Stimulated activated naive CD8-positive, alpha-beta T cell treated with anti-CD3 and anti-CD28 coated beads, Interleukin-15, amount 100 ng/mL, for 72 hours (primary cell): ENCODE measurements at regions not wholly inside any gene's neighbourhood (a gene's known extent, or its start where the extent isn't known, plus 50 kb on each side); places are given as distances from the start of the nearest gene placed in this dataset.
A peak's percentile ranks its signal among the peaks of the same experiment; 100 is the strongest.

Source experiments
- ATAC-seq: fragments of 150-1000 bp; cut with Tn5 transposase; 2 replicates; pipeline ENCODE4 v1.10.0; 2021; ENCODE audit warnings: mild to moderate bottlenecking, moderate library complexity
- DNase-seq, 2 donors: peaks; one replicate each; pipeline ENCODE4 v3.0.0; 2021 to 2022
- H3K27ac Mint-ChIP-seq, 2 donors: one replicate each; pipeline ENCODE4 v1.8.0; 2022; ENCODE audit warnings: mild to moderate bottlenecking in 2 of 2, mixed read lengths in 2 of 2, moderate library complexity in 2 of 2
- H3K27me3 Mint-ChIP-seq: one replicate; pipeline ENCODE4 v1.8.0; 2022; ENCODE audit warnings: mixed read lengths
- H3K4me1 Mint-ChIP-seq: one replicate; pipeline ENCODE4 v1.8.0; 2022; ENCODE audit warnings: mild to moderate bottlenecking, mixed read lengths
- H3K4me3 Mint-ChIP-seq, 2 donors: one replicate each; pipeline ENCODE4 v1.8.0; 2022; ENCODE audit warnings: mild to moderate bottlenecking in 2 of 2, mixed read lengths in 2 of 2, moderate library complexity in 1 of 2
- H3K9me3 Mint-ChIP-seq, 2 donors: one replicate each; pipeline ENCODE4 v1.8.0; 2022; ENCODE audit warnings: mixed read lengths in 2 of 2

DNA sequence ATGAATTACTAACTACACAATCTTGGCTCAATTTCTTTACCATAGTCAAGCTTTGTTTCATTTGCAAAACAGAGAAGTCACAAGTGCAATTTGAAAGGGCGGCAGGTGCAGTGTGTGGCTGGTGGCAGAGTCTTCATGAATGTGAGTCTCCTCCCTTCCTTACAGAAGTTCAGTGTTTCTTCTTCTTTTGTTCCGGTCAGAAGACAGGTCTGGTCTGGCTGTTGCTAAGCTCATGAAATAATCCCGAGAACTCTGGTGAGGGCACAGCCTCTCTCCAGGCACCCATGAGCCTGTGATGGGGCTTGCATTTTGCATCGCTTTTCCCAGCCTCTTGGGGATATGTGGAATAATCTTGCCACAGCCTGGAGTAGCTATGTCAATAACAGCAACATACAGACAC is 824.8 kb upstream of the SALL3 start:
- Mint-ChIP-seq H3K27ac (no peak overlapping the region), H3K9me3 (peaks cover 7 to 8% of the 10 kb centered on the region in 2 donors), H3K4me1 (no peaks in the 10 kb centered on the region), H3K27me3 (no peaks in the 10 kb centered on the region), H3K4me3 (no peak overlapping the region)
- ATAC-seq (peak; percentile 11), DNase-seq (no peak)

DNA sequence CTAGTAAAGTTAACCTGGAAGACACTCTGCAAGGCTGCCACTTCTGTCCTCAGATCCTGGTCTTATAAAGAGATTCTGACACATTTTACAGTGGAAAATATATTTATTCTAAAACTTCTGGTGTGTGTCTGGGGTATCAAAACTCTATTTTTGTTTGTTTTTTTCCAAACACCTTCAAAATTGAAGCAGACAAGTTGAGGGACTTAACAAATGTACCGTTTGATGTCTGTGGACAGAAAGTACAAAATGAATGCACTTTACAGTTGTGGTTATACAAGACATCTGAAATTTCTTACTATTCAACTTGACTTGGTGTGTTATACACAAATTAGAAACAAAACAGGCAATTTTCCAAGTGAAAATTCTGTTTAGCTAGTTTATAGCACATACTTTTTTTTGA is 823.2 kb upstream of the SALL3 start:
- ATAC-seq = no peak
- no peaks in the 10 kb centered on the region for H3K4me1 Mint-ChIP-seq
- H3K27me3 Mint-ChIP-seq = no peaks in the 10 kb centered on the region
- no peak for DNase-seq
- H3K27ac Mint-ChIP-seq = no peak overlapping the region
- H3K9me3 Mint-ChIP-seq = peaks cover 7 to 8% of the 10 kb centered on the region in 2 donors
- no peak overlapping the region for H3K4me3 Mint-ChIP-seq

DNA sequence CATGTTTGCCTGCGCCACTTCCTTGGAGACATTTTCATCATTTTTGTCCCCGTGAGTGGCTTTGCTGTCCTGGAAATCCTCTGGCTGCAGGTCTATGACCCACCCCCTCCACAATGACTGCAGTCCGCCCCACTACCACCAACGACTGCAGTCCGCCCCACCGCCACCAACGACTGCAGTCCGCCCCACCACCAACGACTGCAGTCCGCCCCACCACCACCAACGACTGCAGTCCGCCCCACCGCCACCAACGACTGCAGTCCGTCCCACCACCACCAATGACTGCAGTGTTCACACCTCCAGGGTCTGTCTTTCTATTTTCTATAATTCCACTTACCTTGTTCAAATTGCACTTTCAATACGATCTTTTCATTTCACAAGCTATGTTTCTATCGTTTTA is 820.7 kb upstream of the SALL3 start:
- DNase-seq (no peak), ATAC-seq (no peak)
- H3K27ac Mint-ChIP-seq = no peak overlapping the region
- peaks cover 7 to 8% of the 10 kb centered on the region in 2 donors for H3K9me3 Mint-ChIP-seq
- no peak overlapping the region for H3K4me3 Mint-ChIP-seq
- no peaks in the 10 kb centered on the region for H3K27me3 Mint-ChIP-seq
- H3K4me1 Mint-ChIP-seq = no peaks in the 10 kb centered on the region

DNA sequence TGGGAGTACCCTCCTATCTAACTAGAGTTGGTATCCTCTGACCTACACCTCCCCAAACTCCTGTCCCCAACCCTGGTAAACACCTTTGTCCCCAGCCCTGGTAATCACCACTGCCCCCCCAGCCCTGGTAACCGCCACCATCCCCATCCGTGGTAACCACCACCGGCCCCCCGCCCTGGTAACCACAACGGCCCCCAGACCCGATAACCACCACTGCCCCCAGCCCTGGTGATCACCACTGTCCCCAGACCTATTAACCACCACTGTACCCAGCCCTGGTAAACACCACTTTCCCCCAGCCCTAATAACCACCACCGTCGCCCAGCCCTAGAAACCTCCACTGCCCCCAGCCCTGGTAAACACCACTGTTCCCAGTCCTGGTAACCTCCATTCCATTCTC is 820.2 kb upstream of the SALL3 start:
- Mint-ChIP-seq H3K4me1 (no peaks in the 10 kb centered on the region), H3K27ac (no peak overlapping the region), H3K9me3 (peaks cover 7 to 8% of the 10 kb centered on the region in 2 donors), H3K4me3 (no peak overlapping the region), H3K27me3 (no peaks in the 10 kb centered on the region)
- ATAC-seq (no peak), DNase-seq (no peak)

DNA sequence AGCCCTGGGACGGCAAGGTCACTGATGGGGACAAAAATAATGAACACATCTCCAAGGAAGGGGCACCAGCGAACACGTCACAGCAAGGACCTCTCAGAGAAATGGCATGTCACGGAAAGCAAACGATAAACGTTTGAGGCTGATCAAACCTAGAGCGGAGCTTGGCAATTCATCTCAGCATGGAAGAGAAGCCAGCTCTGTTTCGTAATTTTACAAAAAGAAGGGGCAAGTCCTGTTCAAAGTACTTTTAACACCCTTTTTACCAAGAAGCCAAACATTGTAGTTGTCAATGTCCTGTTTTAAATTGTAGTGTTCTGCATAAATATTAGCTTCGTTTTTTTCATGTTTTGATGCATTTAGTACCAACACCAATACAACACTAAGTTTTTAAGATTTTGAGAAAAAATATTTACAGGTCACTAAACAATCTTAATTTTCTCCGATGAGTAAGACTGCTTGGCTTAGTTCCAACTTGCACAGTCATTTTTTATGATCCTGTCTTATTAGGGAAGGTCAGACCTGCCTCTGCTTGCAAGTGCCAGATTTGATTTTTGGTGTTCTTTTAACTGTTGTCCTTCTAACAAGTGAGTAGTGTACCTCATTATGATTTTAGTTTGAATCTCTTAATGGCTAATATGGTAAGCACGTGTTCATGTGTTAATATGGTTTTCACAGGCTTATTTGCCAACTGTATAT is 818.5 kb upstream of the SALL3 start:
- Mint-ChIP-seq H3K9me3 (peaks cover 7 to 15% of the 10 kb centered on the region in 2 donors), H3K4me1 (no peaks in the 10 kb centered on the region), H3K27me3 (peaks cover 13% of the 10 kb centered on the region), H3K27ac (no peak overlapping the region), H3K4me3 (no peak overlapping the region)
- DNase-seq (no peak), ATAC-seq (no peak)

DNA sequence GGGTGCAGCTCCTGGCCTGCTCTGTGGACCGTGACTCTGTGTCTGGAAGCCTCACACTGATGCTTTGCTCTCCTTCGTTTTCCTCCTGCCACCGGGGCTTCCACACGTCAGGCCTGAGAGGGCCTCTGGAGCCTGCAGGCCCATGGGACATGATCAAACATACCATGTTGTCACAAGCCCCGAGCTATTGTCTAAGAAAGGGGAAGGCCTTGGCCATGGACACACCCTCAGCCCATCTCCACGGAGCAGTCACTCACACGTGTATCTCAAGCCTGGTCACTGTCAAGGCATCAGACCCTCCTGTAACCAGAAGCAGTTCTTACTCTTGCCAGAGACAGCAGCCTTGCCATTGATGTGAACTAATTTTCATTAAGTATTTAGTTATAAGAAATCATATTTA is 814.1 kb upstream of the SALL3 start:
- peaks cover 13% of the 10 kb centered on the region for H3K27me3 Mint-ChIP-seq
- H3K4me1 Mint-ChIP-seq = no peaks in the 10 kb centered on the region
- no peak for ATAC-seq
- no peak for DNase-seq
- H3K27ac Mint-ChIP-seq = peak overlapping the region in 1 of 2 donors; percentile 45
- H3K4me3 Mint-ChIP-seq = no peak overlapping the region
- peaks cover 0 to 7% of the 10 kb centered on the region in 2 donors for H3K9me3 Mint-ChIP-seq

DNA sequence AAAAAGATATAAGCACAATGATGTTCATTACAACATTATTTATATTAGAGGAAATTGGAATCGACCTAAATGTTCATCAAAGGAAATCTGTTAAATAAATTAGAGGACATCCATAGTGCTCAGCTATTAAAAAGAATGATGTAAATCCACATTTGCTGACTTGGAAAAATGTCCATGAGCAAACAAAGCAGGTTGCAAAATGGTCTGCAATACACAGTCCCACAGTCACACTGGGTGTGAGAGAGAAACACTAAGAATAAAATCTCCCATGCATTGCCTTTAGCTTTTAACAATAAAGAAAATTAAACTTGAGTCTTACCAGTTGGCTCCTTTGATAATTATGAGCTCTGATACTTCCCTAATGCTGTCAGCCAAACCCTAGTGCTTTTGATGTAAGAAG is 811.1 kb upstream of the SALL3 start:
- no peaks in the 10 kb centered on the region for H3K4me1 Mint-ChIP-seq
- ATAC-seq (no peak), DNase-seq (no peak)
- peaks cover 13% of the 10 kb centered on the region for H3K27me3 Mint-ChIP-seq
- peaks cover 0 to 7% of the 10 kb centered on the region in 2 donors for H3K9me3 Mint-ChIP-seq
- H3K4me3 Mint-ChIP-seq = no peak overlapping the region
- H3K27ac Mint-ChIP-seq = no peak overlapping the region

DNA sequence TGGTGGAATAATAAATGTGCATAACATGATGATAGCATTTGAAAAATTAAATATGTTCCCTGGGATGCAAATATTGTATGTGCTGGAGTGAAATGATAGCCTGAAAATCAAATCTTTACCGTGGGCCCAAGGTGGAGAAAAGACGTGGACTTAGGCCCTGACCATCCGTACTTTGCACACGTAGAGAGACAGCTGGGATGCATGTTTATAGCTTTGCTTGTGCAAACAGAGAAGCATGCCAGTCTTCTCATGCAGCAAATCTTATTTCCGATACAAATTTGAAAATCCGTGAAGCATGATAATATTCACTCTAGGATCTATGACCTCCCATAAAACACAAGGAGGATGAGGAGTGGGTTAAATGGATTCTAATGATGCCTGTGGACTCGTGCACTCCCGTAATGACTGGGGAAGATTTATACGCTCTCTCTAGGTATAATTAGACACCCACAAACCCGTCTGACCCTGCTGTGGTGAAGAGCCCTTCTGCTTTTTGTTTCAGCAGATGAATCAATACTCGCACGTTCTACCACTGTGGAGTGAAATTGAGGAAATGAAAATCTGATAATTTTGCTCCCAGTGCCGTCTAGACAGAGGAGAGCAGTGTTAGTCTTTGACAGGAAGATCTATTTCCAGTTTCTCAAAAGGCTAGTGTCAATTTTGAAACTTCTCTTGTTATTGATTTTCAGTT is 810.3 kb upstream of the SALL3 start:
- Mint-ChIP-seq H3K9me3 (peaks cover 0 to 7% of the 10 kb centered on the region in 2 donors), H3K27me3 (peaks cover 14% of the 10 kb centered on the region), H3K4me1 (no peaks in the 10 kb centered on the region), H3K4me3 (no peak overlapping the region), H3K27ac (no peak overlapping the region)
- ATAC-seq = no peak
- no peak for DNase-seq

DNA sequence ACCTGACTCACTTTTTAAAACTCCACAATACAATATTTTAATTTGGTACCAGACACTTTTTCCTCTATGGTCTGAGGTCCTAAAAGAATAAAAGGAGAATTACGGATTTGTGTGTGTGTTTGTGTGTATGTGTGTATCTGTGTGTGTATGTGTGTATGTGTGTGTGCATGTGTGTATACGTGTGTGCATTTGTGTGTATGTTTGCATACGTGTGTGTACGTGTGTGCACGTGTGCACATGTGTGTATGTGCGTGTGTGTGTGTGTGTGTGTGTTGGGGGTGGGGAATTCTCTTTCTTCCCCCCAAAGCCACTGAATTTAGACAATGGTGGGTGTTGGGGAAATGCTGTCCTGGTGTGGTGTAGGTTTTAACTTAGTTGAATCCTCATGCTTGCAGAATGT is 807.7 kb upstream of the SALL3 start:
- no peak overlapping the region for H3K4me3 Mint-ChIP-seq
- no peaks in the 10 kb centered on the region for H3K4me1 Mint-ChIP-seq
- peaks cover 0 to 12% of the 10 kb centered on the region in 2 donors for H3K9me3 Mint-ChIP-seq
- H3K27ac Mint-ChIP-seq = no peak overlapping the region
- peaks cover 9% of the 10 kb centered on the region for H3K27me3 Mint-ChIP-seq
- ATAC-seq (no peak), DNase-seq (no peak)

DNA sequence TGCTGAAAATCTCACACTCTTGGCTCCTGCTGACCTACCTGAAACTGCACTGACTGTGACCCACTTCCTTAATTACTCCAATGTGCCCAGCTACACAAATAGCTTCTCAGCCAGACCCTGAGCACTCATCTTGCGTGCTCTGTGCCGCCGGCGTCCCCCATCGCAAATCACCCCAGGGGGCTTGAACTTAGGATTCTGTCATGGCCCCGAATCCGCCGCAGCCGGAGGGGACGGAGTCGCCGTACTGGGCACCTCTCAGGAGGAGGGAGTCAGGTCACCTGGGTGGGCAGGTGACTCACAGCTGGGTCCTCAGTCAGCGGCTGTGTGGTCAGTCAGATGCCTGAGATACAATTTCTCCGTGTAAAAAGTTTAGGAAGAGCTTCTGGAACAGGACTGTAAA is 804.9 kb upstream of the SALL3 start:
- H3K27me3 Mint-ChIP-seq = peaks cover 9% of the 10 kb centered on the region
- no peak for ATAC-seq
- peaks cover 0 to 12% of the 10 kb centered on the region in 2 donors for H3K9me3 Mint-ChIP-seq
- DNase-seq = no peak
- H3K4me1 Mint-ChIP-seq = no peaks in the 10 kb centered on the region
- H3K4me3 Mint-ChIP-seq = no peak overlapping the region
- H3K27ac Mint-ChIP-seq = no peak overlapping the region

DNA sequence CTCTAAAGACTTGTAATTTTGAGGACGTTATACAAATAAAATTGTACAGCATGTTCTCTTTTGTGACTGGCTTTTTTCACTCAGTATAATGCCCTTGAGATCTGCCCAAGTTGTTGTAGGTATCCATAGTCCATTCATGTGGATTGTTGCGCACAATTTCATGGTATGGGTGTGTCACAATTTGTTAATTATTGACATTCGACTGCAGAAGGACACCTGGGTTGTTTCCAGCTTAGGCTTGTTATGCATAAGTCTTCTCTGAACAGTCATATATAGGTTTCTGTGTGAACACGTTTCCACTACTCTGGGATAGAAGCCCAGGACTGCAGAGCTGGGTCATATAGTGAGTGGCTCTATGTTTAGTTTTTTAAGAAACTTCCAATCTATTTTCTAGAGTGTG is 800.8 kb upstream of the SALL3 start:
- no peak for ATAC-seq
- H3K4me1 Mint-ChIP-seq = no peaks in the 10 kb centered on the region
- no peak overlapping the region for H3K4me3 Mint-ChIP-seq
- H3K9me3 Mint-ChIP-seq = peaks cover 19 to 32% of the 10 kb centered on the region in 2 donors
- H3K27ac Mint-ChIP-seq = no peak overlapping the region
- peaks cover 9% of the 10 kb centered on the region for H3K27me3 Mint-ChIP-seq
- DNase-seq = no peak

DNA sequence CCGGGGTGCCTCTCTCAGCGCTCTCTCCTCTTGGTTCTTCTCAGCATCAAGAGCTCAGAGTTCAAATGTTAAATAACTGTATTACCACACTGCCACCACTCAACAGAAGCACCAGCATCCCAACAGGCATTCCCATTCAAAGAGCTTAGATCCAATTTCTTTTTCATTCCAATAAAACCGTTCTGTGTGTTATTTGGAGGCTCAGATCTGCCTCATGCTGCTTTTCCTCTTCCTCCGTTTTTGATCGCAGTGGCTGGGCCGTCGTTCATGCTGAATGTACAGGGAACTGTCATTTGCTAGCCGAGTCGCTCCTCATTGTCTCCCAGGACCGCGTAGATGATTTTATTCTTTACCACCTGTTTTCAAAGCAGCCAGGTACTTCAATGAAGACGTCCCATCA is 798.9 kb upstream of the SALL3 start:
- no peaks in the 10 kb centered on the region for H3K4me1 Mint-ChIP-seq

DNA sequence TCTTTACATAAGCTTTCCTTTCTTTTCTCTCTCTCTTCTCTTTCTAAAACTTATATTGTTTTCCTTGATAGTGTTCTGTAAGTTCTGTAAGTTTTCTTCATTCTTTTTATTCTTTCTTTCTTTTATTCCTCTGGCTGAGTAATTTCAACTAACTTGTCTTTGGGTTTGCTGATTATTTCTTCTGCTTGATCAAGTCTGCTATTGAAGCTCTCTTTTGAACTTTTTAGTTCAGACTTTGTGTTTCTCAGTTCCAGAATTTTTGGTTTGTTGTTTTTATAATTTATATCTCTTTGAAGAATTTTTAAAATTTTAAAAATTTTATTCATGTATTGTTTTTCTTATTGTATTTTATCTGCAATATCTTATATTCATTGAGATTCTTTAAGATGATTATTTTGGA is 795.8 kb upstream of the SALL3 start:
- H3K4me1 Mint-ChIP-seq = no peaks in the 10 kb centered on the region
- peaks cover 21 to 23% of the 10 kb centered on the region in 2 donors for H3K9me3 Mint-ChIP-seq
- DNase-seq (no peak), ATAC-seq (no peak)
- no peak overlapping the region for H3K27ac Mint-ChIP-seq
- H3K27me3 Mint-ChIP-seq = no peaks in the 10 kb centered on the region
- H3K4me3 Mint-ChIP-seq = no peak overlapping the region

More for the DNA sequence above, 798.9 kb upstream of the SALL3 start:
- no peak for DNase-seq
- peaks cover 21 to 28% of the 10 kb centered on the region in 2 donors for H3K9me3 Mint-ChIP-seq
- no peak overlapping the region for H3K27ac Mint-ChIP-seq
- H3K27me3 Mint-ChIP-seq = no peaks in the 10 kb centered on the region
- no peak overlapping the region for H3K4me3 Mint-ChIP-seq
- no peak for ATAC-seq

DNA sequence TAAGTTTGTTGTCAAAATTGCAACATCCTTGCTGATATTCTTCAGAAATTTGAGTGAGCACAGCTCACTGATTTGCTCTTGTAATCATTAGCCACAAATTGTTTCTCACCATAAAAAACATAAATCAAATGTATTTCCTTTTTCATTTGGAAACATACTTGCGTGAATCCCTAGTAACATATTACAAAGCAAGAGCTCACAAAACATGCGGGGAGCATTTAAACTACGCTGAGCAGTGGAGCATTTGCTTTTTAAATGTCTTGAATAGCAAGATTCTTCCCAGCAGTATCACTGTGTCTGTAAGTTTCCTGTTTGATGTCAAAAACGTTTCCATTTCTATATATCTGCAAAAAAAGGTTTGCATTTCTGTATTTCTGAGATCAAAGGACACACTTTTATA is 788.3 kb upstream of the SALL3 start:
- no peak for ATAC-seq
- no peak for DNase-seq
- no peaks in the 10 kb centered on the region for H3K4me1 Mint-ChIP-seq
- H3K9me3 Mint-ChIP-seq = no peaks in the 10 kb centered on the region
- no peaks in the 10 kb centered on the region for H3K27me3 Mint-ChIP-seq
- no peak overlapping the region for H3K4me3 Mint-ChIP-seq
- H3K27ac Mint-ChIP-seq = no peak overlapping the region

DNA sequence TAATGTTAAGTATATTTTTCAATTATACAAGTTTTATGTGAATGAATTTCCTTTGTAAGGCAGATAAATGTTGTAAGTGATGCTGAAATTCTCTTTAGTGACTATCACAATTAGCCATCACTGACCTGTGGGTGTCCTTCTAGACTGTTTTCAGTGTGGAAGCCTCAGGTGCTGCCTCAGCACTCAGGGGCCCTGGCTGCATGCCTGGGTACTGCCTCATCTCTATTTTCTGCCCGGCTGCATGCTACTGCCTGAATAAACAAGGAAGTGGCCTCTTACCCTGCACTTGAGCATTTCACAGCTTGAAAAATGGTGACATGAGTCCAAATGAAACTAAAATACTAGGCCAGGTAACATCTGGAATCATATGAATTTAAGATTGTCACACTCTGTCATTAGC is 787.6 kb upstream of the SALL3 start:
- no peak overlapping the region for H3K4me3 Mint-ChIP-seq
- H3K9me3 Mint-ChIP-seq = no peaks in the 10 kb centered on the region
- no peak overlapping the region for H3K27ac Mint-ChIP-seq
- no peak for DNase-seq
- H3K27me3 Mint-ChIP-seq = no peaks in the 10 kb centered on the region
- H3K4me1 Mint-ChIP-seq = no peaks in the 10 kb centered on the region
- ATAC-seq = no peak

DNA sequence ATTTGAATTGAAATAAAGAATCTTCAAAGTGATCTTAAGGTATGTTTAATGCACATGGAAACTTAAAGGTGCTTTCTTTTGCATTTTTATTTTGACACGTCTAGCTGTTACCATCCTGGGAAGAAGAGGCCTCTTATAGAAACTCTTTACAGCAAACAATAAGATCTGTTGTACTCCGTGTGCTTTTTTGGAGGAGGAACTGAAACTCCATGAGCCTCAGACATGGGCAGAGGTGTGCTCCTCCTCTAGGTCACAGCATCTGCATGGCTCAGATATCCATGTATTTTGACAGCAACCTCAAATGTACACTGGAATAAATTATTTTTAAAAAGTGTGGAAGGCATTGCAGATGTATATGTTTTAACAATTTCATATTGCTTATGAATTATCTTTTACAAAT is 783.3 kb upstream of the SALL3 start:
- H3K4me3 Mint-ChIP-seq = no peak overlapping the region
- no peaks in the 10 kb centered on the region for H3K27me3 Mint-ChIP-seq
- ATAC-seq (no peak), DNase-seq (no peak)
- H3K4me1 Mint-ChIP-seq = no peaks in the 10 kb centered on the region
- H3K27ac Mint-ChIP-seq = no peak overlapping the region
- peaks cover 8 to 9% of the 10 kb centered on the region in 2 donors for H3K9me3 Mint-ChIP-seq

DNA sequence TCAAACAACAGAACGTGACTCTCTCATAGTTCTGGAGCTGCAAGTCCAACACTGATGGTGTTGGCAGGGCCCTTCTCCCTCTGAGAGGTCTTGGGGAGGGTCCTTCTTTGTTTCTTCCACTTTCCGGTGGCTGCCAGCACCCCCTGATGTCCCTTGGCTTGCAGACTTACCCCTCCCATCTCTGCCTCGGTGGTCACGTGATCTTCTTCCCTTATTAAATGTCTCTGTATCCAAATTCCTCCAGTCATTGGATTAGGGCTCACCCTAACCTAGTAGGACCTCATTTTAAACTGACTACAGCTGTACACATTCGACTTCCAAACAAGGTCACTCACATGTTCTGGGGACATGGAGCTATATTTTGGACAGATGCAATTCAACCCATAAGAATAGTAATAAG is 780.6 kb upstream of the SALL3 start:
- DNase-seq (no peak), ATAC-seq (no peak)
- Mint-ChIP-seq H3K9me3 (peaks cover 16 to 19% of the 10 kb centered on the region in 2 donors), H3K27ac (no peak overlapping the region), H3K4me3 (no peak overlapping the region), H3K4me1 (no peaks in the 10 kb centered on the region), H3K27me3 (peaks cover 5% of the 10 kb centered on the region)
